NCI-H460 (cell line): ENCODE measurements at regions not wholly inside any gene's neighbourhood (a gene's known extent, or its start where the extent isn't known, plus 50 kb on each side); places are given as distances from the start of the nearest gene placed in this dataset.
A peak's percentile ranks its signal among the peaks of the same experiment; 100 is the strongest.

Experiments used
- DNase-seq: peaks from one replicate; pipeline ENCODE4 v3.0.0-alpha.2; 2016; ENCODE audit warnings: low read depth; ENCODE audit errors: extremely low read depth

GRCh38 chr4:181294421-181294820 is 948.8 kb upstream of the TENM3 start:
- DNase-seq, result no peak

GRCh38 chr4:181301735-181302710 is 941.2 kb upstream of the TENM3 start:
- DNase-seq, result peak; percentile 23

GRCh38 chr4:181307824-181308223 is 935.4 kb upstream of the TENM3 start:
- DNase-seq, result no peak

GRCh38 chr4:181308476-181309312 is 934.5 kb upstream of the TENM3 start:
- no peak for DNase-seq

GRCh38 chr4:181312066-181312465 is 931.1 kb upstream of the TENM3 start:
- no peak for DNase-seq

- DNase-seq, result no peak
Observed at GRCh38 chr4:181319629-181320028, 923.6 kb upstream of the TENM3 start.

- no peak for DNase-seq
Observed at GRCh38 chr4:181323061-181323460, 920.1 kb upstream of the TENM3 start.

GRCh38 chr4:181330654-181331201 is 912.5 kb upstream of the TENM3 start:
- no peak for DNase-seq

GRCh38 chr4:181331214-181331613 is 912.0 kb upstream of the TENM3 start:
- no peak for DNase-seq

- DNase-seq, result no peak
Observed at GRCh38 chr4:181345931-181346330, 897.3 kb upstream of the TENM3 start.

GRCh38 chr4:181350615-181351415 is 892.4 kb upstream of the TENM3 start:
- no peak for DNase-seq

- DNase-seq, result no peak
Observed at GRCh38 chr4:181364504-181364903, 878.7 kb upstream of the TENM3 start.

GRCh38 chr4:181365671-181366070 is 877.5 kb upstream of the TENM3 start:
- no peak for DNase-seq

- no peak for DNase-seq
Observed at GRCh38 chr4:181372014-181372413, 871.2 kb upstream of the TENM3 start.

GRCh38 chr4:181376058-181376457 is 867.1 kb upstream of the TENM3 start:
- DNase-seq, result no peak

- no peak for DNase-seq
Observed at GRCh38 chr4:181388061-181388460, 855.1 kb upstream of the TENM3 start.

- DNase-seq, result no peak
Observed at GRCh38 chr4:181416966-181417365, 826.2 kb upstream of the TENM3 start.

GRCh38 chr4:181418496-181418895 is 824.7 kb upstream of the TENM3 start:
- no peak for DNase-seq

GRCh38 chr4:181420950-181421349 is 822.3 kb upstream of the TENM3 start:
- no peak for DNase-seq

GRCh38 chr4:181424362-181425016 is 818.7 kb upstream of the TENM3 start:
- DNase-seq, result no peak
